GM18858 (cell line): ENCODE measurements at regions not wholly inside any gene's neighbourhood (a gene's known extent, or its start where the extent isn't known, plus 50 kb on each side); places are given as distances from the start of the nearest gene placed in this dataset.
"Not testable (repeated sequence)": the region's sequence is repeated elsewhere in the genome, so short reads cannot be mapped to it uniquely, and the experiment has no call there.

Experiments
- ATAC-seq: cut with Tn5 transposase; IDR thresholded peaks from one replicate; pipeline ENCODE4 v1.9.1; 2021; ENCODE audit not compliant: unreplicated experiment

DNA sequence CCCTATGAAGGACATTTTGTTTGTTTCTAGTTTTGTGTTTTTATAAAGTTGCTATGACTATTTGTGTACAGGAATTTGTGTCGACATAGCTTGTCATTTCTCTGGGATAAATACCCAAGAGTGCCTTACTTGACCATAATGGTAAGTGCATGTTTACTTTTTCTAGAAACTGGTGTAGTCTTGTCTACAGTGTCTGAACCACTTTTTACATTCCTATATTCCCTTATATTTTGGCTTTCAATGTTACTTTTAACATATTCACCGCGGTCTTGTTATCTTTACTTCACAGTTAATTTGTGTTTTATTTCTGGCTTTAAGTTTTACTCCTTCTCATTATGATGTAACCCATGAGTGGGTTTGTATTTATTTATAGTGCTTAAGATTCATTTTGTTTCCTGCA lies 444.4 kb upstream of the RGS17 start:
- ATAC-seq, result no peak

DNA sequence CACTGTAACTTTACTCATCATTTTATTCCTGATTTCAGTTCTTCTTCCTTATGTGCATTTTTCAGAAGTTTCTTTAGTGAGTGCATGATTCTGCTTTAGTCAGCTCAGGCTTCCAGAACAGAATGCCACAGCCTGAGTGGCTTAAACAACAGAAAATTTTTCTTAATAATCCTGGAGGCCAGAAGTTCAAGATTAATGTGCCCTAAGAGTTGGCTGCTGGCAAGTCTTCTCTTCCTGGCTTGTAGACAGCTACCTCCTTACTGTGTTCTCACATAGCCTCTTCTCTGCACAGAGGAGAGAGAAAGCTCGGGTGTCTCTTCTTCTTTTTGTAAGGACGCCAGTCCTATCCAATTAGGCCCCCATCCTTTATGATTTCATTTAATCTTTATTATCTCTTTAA lies 443.1 kb upstream of the RGS17 start:
- no peak for ATAC-seq

DNA sequence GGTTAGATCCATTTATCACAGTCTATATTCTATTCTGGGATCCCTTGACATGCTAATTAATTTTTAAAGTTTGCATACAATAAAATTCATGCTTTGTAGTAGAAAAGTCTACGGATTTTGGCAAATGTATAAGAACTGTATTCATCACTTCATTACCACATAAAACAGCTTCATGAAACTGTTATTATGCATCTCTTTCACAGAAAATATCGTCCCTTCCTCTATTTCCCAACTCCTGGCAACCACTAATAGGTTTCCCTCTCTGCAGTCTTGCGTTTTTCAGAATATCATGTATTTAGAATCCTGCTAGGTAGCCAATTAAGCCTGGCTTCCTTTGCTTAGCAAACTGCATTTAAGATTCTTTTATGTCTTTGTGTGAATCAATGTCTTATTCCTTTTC lies 441.3 kb upstream of the RGS17 start:
- no peak for ATAC-seq

DNA sequence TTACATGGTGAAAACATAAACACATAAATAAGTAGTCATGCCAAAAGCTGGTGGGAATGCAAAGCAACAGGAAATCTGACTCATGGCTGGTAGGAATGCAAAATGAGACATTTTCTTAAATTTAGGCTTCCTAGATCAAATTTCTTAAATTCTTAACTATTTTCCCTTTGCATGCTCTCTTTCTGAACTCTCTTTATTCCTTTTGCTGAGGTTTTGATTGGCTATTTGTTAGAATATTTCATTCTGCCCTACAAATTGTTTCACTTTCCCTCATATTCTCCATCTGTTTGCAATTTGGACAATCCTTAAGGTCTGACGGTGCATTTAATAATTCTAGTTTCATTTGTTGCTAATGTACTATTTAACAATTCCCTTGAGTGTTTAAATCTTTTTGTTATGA lies 437.5 kb upstream of the RGS17 start:
- ATAC-seq, result no peak

DNA sequence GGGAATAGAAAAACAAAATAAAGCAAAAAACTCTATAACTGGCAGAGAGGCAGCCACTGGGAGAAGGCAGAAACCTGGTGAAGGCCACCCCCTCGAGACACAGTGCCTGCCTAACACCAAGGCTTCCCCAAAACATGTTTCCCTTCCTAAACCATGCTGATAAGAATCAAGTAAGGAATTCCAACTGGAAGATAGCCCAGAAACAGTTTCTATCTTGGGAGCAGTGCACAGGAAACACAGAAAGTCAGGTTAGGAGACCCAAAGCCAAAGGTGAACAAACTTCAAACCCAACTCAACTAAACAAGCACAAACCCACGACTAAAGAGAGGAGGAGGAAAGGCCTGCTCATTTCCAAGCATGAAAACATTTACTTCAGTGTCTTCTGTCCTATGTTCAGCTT lies 433.7 kb upstream of the RGS17 start:
- no peak for ATAC-seq

GRCh38 chr6:153563001-153563400 lies 431.9 kb upstream of the RGS17 start:
- no peak for ATAC-seq

GRCh38 chr6:153553627-153554026 lies 422.5 kb upstream of the RGS17 start:
- ATAC-seq, result no peak

GRCh38 chr6:153539602-153540001 lies 408.5 kb upstream of the RGS17 start:
- no peak for ATAC-seq

DNA sequence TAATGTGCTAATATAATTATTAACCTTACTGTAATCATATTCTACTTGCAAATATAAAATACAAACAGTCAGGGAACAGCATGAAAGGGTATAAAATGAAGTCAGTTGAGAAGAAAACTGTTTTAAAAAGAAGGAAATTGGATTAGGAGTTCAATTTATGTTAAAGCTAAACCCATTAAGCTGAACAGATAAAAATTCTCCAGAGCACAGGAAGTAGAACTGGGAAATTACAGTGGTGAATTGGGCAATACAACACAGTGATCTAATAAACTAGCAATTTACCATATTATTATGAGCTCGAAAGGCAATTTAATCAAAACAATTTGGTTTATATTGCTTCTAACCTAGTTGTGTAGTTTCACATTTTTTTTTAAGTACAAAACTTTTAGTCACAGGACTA lies 407.4 kb upstream of the RGS17 start:
- ATAC-seq, result no peak

DNA sequence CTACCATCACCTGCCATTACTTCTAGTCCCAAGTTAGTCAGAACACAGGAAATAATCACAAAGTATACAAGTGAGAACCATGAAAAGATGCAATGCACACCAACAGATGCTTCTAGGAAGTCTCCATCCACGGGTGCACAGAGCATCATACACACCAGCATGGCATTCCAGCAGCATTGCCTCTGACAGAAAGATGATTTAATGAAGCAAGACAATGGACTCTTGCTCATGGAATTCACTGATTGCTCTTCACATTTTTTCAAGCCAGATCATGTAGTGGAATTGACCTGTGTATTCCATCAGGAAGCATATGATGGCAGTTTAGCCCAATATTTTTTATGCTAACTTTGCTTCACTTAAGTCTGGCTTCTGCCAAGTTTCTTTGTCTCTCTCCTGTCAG lies 406.3 kb upstream of the RGS17 start:
- ATAC-seq, result no peak

DNA sequence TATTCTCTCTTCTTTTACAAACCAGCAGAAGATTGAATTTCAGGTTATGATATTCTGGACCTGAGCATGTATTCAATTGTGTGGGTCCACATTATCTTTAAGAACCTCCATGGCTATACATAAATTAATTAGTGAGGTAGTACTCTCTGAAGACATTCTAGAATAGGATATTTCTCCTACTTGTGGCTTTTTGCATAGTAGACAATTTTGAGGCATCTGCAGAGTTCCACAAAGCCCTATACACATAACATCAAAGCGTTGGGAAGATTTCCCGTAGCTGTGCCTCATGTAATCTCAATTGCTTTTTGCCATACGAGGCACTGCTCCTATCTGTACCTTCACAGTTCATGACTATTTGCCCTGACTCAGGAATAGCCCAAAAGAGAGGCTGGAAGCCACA lies 395.4 kb upstream of the RGS17 start:
- ATAC-seq, result no peak

GRCh38 chr6:153525998-153526397 lies 394.9 kb upstream of the RGS17 start:
- no peak for ATAC-seq

- no peak for ATAC-seq
These were observed 392.3 kb upstream of the RGS17 start for GRCh38 chr6:153523390-153523789.

GRCh38 chr6:153511896-153512496 lies 380.9 kb upstream of the RGS17 start:
- ATAC-seq, result peak; percentile 85

DNA sequence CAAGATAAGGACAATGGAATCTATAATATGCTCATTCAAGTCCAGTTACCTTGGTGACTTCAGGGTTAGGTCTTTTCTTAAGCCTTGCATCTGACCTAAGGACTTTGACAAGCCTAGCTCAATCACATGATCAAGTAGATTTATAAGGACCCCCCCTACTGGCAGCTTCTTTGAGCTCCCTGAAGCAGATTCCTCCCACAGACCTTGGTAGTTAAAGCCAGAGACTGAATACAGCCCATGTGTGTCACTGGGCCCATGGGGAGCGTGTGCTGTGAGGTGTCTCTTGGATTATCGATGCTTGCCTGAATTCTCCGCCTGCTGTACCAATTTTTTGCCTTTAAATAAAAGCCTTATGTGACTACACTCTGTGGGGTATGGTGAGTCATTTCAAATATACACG lies 372.7 kb upstream of the RGS17 start:
- no peak for ATAC-seq

- ATAC-seq, result no peak
These were observed 362.4 kb upstream of the RGS17 start for GRCh38 chr6:153493501-153493900.

DNA sequence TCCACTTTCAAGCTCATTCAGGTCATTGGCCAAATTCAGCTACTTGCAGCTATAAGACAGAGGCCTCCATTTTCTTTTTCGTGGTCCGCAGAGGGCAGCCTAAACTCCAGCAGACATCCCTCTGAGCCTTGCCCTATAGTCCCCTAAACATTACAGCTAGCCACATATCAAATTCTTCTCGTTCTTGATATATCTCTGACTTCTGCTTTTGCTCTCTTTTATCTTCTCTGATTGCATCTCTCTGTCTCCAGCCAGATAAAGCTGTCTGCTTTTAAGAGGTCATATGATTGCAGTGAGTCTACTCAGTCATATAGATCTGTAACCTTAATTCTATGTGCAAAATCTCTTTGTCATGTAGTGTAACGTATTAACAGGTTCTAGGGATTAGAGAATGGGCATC lies 358.4 kb upstream of the RGS17 start:
- ATAC-seq, result no peak

- no peak for ATAC-seq
These were observed 357.2 kb upstream of the RGS17 start for GRCh38 chr6:153488267-153488666.

GRCh38 chr6:153485072-153485471 lies 354.0 kb upstream of the RGS17 start:
- no peak for ATAC-seq

DNA sequence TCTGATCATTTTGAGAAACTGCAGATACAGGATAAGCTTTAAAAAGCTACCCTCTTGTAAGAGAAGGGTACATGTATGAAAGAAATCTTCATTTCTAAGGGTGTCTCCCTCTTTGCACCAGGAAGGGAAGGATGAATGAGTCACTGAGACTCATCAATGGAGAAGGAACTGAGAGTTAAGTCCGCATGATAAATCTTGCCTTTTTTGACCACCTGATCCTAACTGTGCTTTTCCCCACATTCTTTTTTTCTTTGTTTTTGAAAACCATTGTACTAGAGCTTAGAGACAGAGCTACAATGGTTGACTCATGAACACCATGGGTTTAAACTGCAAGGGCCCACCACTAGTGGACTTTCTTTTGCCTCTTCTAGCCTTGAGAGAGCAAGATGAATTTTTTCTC lies 353.0 kb upstream of the RGS17 start:
- no peak for ATAC-seq

GRCh38 chr6:153476243-153476642 lies 345.2 kb upstream of the RGS17 start:
- peak; percentile 54 for ATAC-seq

- ATAC-seq, result no peak
These were observed 334.0 kb upstream of the RGS17 start for GRCh38 chr6:153465050-153465449.

GRCh38 chr6:153449279-153449678 lies 318.2 kb upstream of the RGS17 start:
- ATAC-seq, result no peak

DNA sequence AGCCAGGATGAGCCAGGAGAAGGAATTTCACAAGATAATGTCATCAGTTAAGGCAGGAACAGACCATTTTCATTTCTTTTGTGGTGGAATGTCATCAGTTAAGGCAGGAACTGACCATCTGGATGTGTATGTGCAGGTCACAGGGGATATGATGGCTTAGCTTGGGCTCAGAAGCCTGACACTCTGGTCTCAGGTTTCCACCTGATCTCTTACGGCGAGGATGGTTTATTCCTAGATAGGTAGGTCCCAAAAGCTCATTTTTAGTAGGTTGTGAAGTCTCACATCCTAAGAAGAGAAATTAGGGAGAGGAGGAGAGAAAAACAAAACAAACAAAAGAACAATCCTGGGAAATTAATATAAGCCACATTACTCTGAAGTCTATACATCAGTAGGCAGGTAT lies 311.7 kb upstream of the RGS17 start:
- ATAC-seq, result not testable (repeated sequence)
